ENCODE measurements at regions not wholly inside any gene's neighbourhood (a gene's known extent, or its start where the extent isn't known, plus 50 kb on each side); places are given as distances from the start of the nearest gene placed in this dataset.

- H3K4me3 ChIP-seq (ENCODE audit: control insufficient read depth, low read depth, low read length) = no peak overlapping the region
- DNase-seq (ENCODE audit: low read depth) = no peak
- TF ChIP-seq CTCF (conservative IDR thresholded peaks at IDR 0.05; ENCODE audit: control insufficient read depth, insufficient read depth, low read depth, low read length) = no peak
Measured at GRCh38 chr2:226431288-226431948, 368.2 kb downstream of the IRS1 start.

- H3K4me3 ChIP-seq (ENCODE audit: control insufficient read depth, low read depth, low read length) = no peak overlapping the region
- no peak for TF ChIP-seq CTCF (conservative IDR thresholded peaks at IDR 0.05; ENCODE audit: control insufficient read depth, insufficient read depth, low read depth, low read length)
- no peak for DNase-seq (ENCODE audit: low read depth)
Measured at GRCh38 chr2:226429476-226429875, 370.1 kb downstream of the IRS1 start.

- peak; percentile 28 for TF ChIP-seq CTCF (conservative IDR thresholded peaks at IDR 0.05; ENCODE audit: control insufficient read depth, insufficient read depth, low read depth, low read length)
- no peak overlapping the region for H3K4me3 ChIP-seq (ENCODE audit: control insufficient read depth, low read depth, low read length)
- DNase-seq (ENCODE audit: low read depth) = peak; percentile 96
Measured at GRCh38 chr2:226427538-226428307, 371.9 kb downstream of the IRS1 start.

- no peak overlapping the region for H3K4me3 ChIP-seq (ENCODE audit: control insufficient read depth, low read depth, low read length)
- TF ChIP-seq CTCF (conservative IDR thresholded peaks at IDR 0.05; ENCODE audit: control insufficient read depth, insufficient read depth, low read depth, low read length) = no peak
- peak; percentile 95 for DNase-seq (ENCODE audit: low read depth)
Measured at GRCh38 chr2:226426292-226426736, 373.3 kb downstream of the IRS1 start.

GRCh38 chr2:226424971-226425370 lies 374.6 kb downstream of the IRS1 start:
- DNase-seq (ENCODE audit: low read depth) = no peak
- no peak for TF ChIP-seq CTCF (conservative IDR thresholded peaks at IDR 0.05; ENCODE audit: control insufficient read depth, insufficient read depth, low read depth, low read length)
- no peak overlapping the region for H3K4me3 ChIP-seq (ENCODE audit: control insufficient read depth, low read depth, low read length)

GRCh38 chr2:226423498-226423960 lies 376.1 kb downstream of the IRS1 start:
- no peak overlapping the region for H3K4me3 ChIP-seq (ENCODE audit: control insufficient read depth, low read depth, low read length)
- DNase-seq (ENCODE audit: low read depth) = no peak
- no peak for TF ChIP-seq CTCF (conservative IDR thresholded peaks at IDR 0.05; ENCODE audit: control insufficient read depth, insufficient read depth, low read depth, low read length)
